SH-SY5Y (cell line): ENCODE measurements at regions not wholly inside any gene's neighbourhood (a gene's known extent, or its start where the extent isn't known, plus 50 kb on each side); places are given as distances from the start of the nearest gene placed in this dataset.

ENCODE experiments used
- GATA2 ChIP-seq: IDR thresholded peaks from 2 replicates; pipeline ENCODE4 v1.6.1; 2011; ENCODE audit warnings: mild to moderate bottlenecking, low read depth, low read length
- GATA3 ChIP-seq: IDR thresholded peaks from 2 replicates; pipeline ENCODE4 v1.6.1; 2011; ENCODE audit warnings: low read depth, mild to moderate bottlenecking, low read length, moderate library complexity

- no peak for TF ChIP-seq GATA2
- no peak for TF ChIP-seq GATA3
Measured at GRCh38 chr2:217030081-217030480, 170.2 kb upstream of the TNP1 start.
